GM12873 (cell line): ENCODE measurements at regions not wholly inside any gene's neighbourhood (a gene's known extent, or its start where the extent isn't known, plus 50 kb on each side); places are given as distances from the start of the nearest gene placed in this dataset.

ENCODE experiments used
- TF ChIP-seq, protein P1 (sequence below): IDR thresholded peaks from 2 replicates; pipeline ENCODE4 v1.5.1; 2012; ENCODE audit warnings: low read depth, mild to moderate bottlenecking, moderate library complexity, low read length, control low read depth; ENCODE audit not compliant: insufficient read depth; ENCODE audit errors: missing control alignments

DNA sequence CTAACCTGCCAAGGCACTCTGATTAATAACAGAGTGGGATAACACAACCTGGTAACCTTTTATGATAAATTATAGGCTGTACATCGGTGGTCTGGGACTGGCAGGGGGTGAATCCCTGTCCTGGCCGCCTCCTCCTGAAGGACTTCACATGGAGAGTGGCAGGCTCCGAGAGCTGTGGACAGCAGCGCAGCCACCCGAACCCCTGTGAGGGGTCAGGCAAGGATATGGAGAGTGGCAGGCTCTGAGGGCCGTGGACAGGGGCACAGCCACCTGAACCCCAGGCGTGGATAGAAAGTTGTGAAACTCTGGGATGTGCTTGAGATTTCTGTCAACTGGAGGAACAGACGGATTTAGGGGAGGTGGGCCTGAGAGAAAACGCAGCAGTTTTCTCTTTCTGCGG is 107.0 kb upstream of the MGMT start:
- TF ChIP-seq, protein P1, sequence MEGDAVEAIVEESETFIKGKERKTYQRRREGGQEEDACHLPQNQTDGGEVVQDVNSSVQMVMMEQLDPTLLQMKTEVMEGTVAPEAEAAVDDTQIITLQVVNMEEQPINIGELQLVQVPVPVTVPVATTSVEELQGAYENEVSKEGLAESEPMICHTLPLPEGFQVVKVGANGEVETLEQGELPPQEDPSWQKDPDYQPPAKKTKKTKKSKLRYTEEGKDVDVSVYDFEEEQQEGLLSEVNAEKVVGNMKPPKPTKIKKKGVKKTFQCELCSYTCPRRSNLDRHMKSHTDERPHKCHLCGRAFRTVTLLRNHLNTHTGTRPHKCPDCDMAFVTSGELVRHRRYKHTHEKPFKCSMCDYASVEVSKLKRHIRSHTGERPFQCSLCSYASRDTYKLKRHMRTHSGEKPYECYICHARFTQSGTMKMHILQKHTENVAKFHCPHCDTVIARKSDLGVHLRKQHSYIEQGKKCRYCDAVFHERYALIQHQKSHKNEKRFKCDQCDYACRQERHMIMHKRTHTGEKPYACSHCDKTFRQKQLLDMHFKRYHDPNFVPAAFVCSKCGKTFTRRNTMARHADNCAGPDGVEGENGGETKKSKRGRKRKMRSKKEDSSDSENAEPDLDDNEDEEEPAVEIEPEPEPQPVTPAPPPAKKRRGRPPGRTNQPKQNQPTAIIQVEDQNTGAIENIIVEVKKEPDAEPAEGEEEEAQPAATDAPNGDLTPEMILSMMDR = no peak

DNA sequence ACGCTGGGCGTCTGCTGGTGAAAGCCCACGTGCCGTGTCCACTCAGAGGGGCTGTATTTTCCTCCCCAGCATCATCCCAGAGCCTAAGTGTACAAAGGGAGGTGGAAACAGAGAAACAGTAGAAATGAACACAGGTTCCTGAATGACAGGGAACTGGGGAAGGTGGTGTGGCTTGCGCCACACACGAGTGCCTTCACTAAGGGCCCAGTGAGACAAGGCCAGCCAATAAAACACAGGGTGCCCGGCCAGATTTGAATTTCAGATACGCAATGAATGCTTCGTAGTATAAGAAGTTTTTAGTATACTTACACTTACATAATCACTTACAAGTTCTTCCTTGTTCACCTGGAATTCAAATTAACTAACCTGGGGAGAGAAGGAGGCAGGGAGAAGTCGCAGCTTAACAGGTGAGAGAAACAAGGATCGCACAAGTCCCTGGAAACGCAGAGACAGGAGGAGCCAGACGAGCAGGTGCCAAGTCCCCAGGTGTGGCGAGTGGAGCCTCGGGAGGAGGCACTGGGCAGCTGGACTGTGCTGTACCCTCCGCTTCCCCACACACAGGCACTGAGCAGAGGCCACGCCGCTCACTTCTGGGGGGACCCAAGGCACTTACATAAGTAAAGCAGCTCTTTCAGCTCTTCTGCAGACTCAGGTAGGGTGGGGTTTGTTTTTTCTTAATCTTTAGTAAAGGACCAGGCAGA is 105.2 kb upstream of the MGMT start:
- TF ChIP-seq, protein P1 = no peak

DNA sequence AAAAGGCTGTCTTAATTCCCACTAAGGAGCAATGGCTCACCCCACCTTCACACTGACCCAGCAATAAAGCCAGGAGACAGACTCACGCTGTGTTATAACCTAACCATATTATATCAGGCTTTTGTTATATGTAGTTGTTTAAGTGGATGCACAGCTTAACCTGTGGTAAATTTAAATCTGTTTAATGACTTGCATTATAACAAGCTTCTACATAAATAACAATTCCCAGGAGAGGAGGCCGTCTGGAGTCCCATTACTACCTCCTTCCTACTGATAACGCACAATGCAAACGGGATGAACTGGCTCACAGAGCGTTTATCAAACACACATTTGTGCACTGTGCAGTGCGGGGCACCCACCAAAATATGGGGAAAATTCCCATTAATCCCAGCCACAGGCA is 102.1 kb upstream of the MGMT start:
- TF ChIP-seq, protein P1 = no peak

DNA sequence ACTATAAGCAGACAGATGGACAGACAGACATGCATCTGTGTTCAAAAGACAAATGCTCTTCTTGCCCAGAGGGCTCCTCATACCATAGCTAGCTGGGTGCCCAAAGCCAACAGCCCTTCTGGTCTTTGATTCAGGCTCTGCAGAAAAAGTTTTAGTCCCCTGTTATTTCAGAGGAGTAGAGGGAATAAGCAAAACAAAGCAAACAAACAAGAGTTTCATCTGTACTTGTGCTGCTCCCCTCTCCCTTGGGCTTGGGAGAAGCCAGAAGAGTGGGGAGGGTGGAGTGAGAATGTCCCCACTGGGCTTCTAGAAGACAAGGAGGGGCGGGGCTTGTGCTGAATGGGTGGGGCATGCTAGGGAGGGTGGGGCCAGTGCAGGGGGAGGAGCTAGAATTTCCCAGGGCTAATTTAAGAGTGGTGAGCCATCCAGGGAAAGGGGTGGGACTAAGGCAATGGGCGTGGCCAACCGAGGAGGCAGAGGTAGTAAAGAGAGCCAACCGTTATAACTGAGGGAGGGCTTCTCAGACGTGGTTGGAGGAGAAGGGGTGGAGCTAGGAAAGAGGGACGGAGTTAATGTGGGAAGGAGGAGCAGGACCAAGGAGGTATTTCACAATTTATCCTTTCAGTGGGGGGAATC is 101.2 kb upstream of the MGMT start:
- TF ChIP-seq, protein P1 = no peak

DNA sequence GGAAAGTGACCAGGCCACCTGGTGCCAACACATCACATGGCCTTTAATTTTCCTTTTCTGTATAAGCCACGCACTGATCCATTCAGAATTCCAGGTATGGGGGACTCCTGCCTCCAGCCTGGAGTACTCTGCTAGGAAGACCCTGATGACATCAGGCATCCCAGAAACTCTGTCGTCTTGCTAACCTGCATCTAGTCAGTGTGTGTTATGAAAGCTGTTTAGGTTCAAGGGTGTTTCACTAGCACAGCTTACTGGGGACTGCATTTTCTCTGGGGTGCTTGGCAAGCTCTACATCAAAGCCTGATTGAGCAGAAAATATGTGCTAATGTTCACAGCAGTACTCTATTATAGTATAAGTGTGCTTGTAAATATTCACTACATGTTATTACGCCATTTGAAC is 100.6 kb upstream of the MGMT start:
- TF ChIP-seq, protein P1 = no peak

DNA sequence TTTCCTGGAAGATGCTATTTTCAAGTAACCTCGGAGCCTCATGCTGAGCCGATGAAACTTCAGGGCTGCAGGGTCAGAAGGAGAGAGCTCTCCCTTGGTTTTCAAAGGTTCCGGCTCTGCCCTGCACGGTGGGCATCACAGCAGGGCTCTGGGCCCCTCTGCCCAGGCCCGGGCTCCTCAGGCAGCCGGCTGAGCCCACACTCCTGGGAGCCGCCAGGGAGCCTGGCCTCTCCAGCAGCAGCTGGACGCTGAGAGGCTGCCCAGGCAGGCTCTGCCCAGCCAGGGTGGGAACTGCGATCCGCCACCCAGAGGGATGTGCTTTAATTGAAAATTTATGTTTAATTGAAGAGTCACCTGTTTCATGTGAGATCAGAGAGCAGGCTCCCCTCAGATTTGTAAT is 97.5 kb upstream of the MGMT start:
- TF ChIP-seq, protein P1 = no peak

DNA sequence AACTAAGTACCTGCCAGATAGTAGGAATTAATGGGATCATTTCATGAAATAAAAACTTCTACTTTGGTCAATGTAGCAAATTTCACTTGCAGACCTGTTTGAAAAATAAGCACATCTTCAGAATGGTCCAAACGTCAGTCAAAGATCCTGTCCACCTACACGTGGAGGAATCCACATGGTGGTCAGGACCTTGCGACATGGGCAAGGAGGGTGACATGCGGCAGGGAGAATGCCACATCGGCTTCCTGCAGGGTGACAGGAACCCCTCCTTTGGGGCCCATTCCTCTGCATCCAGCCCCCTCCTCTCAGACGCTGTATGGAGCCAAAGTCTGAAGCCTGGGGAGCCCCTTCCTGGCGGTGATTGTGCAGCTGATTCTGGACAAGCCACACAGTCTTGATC is 95.5 kb upstream of the MGMT start:
- TF ChIP-seq, protein P1 = no peak
